Left lung (tissue), 4 donors: ENCODE measurements at regions not wholly inside any gene's neighbourhood (a gene's known extent, or its start where the extent isn't known, plus 50 kb on each side); places are given as distances from the start of the nearest gene placed in this dataset.

Experiments
- ATAC-seq: fragments of 200-7000 bp; cut with Tn5 transposase; one replicate; pipeline ENCODE4 v1.9.1; 2020; ENCODE audit warnings: moderate library complexity
- DNase-seq, 4 donors: peaks; one replicate each; pipeline ENCODE4 v3.0.0-alpha.2; 2013 to 2020
- H3K27ac ChIP-seq, 2 donors: fragments of 200-600 bp; sonication (generic) in 1 of 2; one replicate each; pipeline versions ENCODE4 v1.5.0 to v1.8.0; 2020 to 2021
- H3K27me3 ChIP-seq, 2 donors: fragments of 200-600 bp; sonication (generic) in 1 of 2; one replicate each; pipeline versions ENCODE4 v1.5.0 to v1.8.0; 2020 to 2021
- H3K36me3 ChIP-seq, 2 donors: fragments of 200-600 bp; sonication (generic) in 1 of 2; one replicate each; pipeline versions ENCODE4 v1.5.0 to v1.8.0; 2020 to 2021
- H3K4me1 ChIP-seq, 2 donors: fragments of 200-600 bp; one replicate each; pipeline ENCODE4 v1.8.0; 2021
- H3K4me3 ChIP-seq, 2 donors: fragments of 200-600 bp; sonication (generic) in 1 of 2; one replicate each; pipeline versions ENCODE4 v1.5.0 to v1.8.0; 2020 to 2021; ENCODE audit warnings: mild to moderate bottlenecking in 1 of 2
- H3K9me3 ChIP-seq, 2 donors: fragments of 200-600 bp; sonication (generic) in 1 of 2; one replicate each; pipeline versions ENCODE4 v1.5.0 to v1.8.0; 2020 to 2021
- intact Hi-C, 2 donors: fragments of 100-400 bp; cut with DNase I; formaldehyde crosslinking; loops; one replicate each; pipeline versions ENCODE4 v1.11.2 to v1.14.2; 2022
- TF ChIP-seq, protein P1 (sequence below), 2 donors: fragments of 200-600 bp; sonication (generic) in 1 of 2; IDR thresholded peaks; one replicate each; pipeline versions ENCODE4 v1.5.0 to v1.8.0; 2021; ENCODE audit warnings: antibody characterized with exemption in 2 of 2
- donor health status: DM: no; HTN: yes; CAD: no.
- donor health status: DM: no; HTN: no; CAD: no.

DNA sequence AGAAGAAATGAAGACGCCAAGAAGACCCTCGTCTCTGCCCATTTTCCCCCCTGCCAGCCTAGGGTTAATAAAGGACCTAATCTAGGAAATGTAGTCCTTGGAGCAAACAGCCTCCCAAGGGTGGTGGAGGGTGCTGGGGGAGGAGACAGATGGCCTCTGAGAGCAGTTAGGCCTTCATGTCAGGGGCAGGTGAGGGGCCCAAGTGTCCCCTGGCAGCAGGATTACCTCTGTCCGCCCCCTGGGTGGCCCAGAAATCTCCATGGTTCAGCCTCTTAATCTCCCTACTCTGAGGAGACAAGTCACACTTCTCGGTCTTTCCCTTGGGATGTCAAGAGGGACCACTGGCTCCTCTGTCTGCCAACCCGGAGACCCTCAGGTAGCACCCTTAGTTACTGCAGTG lies 365.4 kb upstream of the TNRC6C start:
- no peaks in the 10 kb centered on the region for H3K9me3 ChIP-seq
- no peaks in the 10 kb centered on the region for H3K4me1 ChIP-seq
- peaks cover 0 to 21% of the 10 kb centered on the region in 2 donors for H3K27me3 ChIP-seq
- DNase-seq, result no peak
- TF ChIP-seq, protein P1, sequence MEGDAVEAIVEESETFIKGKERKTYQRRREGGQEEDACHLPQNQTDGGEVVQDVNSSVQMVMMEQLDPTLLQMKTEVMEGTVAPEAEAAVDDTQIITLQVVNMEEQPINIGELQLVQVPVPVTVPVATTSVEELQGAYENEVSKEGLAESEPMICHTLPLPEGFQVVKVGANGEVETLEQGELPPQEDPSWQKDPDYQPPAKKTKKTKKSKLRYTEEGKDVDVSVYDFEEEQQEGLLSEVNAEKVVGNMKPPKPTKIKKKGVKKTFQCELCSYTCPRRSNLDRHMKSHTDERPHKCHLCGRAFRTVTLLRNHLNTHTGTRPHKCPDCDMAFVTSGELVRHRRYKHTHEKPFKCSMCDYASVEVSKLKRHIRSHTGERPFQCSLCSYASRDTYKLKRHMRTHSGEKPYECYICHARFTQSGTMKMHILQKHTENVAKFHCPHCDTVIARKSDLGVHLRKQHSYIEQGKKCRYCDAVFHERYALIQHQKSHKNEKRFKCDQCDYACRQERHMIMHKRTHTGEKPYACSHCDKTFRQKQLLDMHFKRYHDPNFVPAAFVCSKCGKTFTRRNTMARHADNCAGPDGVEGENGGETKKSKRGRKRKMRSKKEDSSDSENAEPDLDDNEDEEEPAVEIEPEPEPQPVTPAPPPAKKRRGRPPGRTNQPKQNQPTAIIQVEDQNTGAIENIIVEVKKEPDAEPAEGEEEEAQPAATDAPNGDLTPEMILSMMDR (IDR thresholded peaks at IDR 0.05), result no peak
- ATAC-seq, result no peak
- H3K4me3 ChIP-seq, result no peak overlapping the region
- H3K36me3 ChIP-seq, result no peaks in the 10 kb centered on the region
- H3K27ac ChIP-seq, result no peak overlapping the region
- intact Hi-C loops, result no loop called here

DNA sequence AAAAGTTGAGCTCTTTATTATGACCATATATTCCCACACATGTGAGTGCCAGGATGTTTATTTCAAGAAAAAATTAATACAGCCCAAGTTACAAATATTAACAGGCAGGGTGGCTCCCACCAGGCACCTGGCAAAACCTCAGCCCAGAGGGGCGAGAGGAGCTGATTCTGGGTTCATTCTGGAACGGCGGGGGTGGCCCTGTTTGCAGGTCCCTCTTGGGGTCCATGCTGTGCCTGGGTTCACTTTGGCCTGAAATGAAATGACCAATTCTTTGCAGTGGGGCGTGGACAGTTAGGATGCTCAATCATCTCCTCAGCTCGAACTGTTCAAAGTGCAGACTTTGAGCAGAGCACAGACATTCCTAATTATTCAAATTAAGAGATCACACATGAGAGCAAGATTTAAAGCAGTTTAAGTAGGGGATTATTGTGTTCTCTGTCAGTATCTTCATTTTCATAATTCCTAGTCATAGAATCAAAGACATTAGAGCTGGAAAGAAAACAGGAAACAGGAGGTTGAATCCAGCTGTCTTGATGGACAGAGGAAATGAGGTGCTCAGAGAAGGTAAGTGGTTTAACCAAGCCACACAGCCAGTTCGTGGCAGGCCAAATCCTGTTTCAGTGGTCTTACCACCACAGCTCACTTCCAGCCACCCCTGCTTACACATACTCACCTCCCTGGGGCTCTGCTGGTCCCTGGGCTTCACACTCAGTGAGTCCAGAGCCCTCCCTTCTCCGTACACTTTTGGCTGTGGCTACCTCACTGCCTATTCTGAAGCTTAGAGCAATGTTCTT lies 363.9 kb upstream of the TNRC6C start:
- Histone ChIP-seq H3K36me3 (no peaks in the 10 kb centered on the region), H3K4me1 (no peaks in the 10 kb centered on the region), H3K4me3 (no peak overlapping the region), H3K27me3 (peaks cover 0 to 21% of the 10 kb centered on the region in 2 donors), H3K27ac (no peak overlapping the region), H3K9me3 (no peaks in the 10 kb centered on the region)
- intact Hi-C loops, result no loop called here
- TF ChIP-seq, protein P1 (IDR thresholded peaks at IDR 0.05), result no peak
- no peak for ATAC-seq
- no peak for DNase-seq

- DNase-seq, result no peak
- intact Hi-C loops, result no loop called here
- Histone ChIP-seq H3K27ac (no peak overlapping the region), H3K4me3 (no peak overlapping the region), H3K36me3 (no peaks in the 10 kb centered on the region), H3K4me1 (no peaks in the 10 kb centered on the region), H3K27me3 (peaks cover 0 to 10% of the 10 kb centered on the region in 2 donors), H3K9me3 (no peaks in the 10 kb centered on the region)
- no peak for ATAC-seq
- TF ChIP-seq, protein P1 (IDR thresholded peaks at IDR 0.05), result no peak
Measured at GRCh38 chr17:77596491-77597417, 361.7 kb upstream of the TNRC6C start.

DNA sequence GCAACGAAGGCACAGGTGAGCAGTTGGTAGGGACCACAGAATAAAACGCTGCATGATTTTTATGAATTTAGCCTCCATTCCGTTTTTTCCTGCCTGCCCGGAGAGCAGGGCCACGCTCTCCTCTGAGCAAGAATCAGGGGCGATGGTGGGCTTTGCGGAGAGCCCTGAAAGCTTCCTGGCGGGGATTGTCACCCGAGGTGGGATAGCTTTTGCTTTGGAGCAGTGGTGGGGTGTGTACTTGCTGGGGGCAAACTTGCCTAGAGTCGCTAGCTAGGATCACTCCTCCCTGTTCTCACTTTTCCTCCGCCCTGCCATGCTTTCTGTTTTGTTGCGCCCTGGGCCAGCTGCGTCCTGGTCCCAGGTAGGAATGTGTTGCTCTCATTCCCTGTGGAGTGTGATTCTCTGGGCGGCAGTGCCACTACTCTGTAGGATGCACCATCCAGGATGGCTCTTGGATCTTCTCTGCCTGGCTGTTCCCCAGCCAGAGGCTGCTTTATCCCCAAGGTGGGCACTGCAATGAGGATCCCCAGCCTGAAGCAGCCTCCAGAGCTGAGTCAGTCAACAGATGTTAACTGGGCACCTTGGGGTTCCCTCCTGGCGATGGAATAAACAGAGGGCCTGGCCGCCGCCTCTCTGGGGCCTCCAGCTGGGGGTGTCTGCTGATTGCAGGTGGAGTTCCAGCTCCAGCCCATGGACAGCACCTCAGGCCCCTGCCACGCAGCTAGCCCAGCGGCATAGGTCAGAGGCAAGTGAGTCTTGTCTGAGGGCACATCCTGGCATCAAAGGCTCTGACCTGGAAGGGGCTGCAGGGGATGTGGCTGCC lies 360.9 kb upstream of the TNRC6C start:
- TF ChIP-seq, protein P1 (IDR thresholded peaks at IDR 0.05), result no peak
- peaks cover 0 to 6% of the 10 kb centered on the region in 2 donors for H3K27me3 ChIP-seq
- H3K27ac ChIP-seq, result no peak overlapping the region
- no peaks in the 10 kb centered on the region for H3K4me1 ChIP-seq
- H3K36me3 ChIP-seq, result no peaks in the 10 kb centered on the region
- H3K9me3 ChIP-seq, result no peaks in the 10 kb centered on the region
- DNase-seq (no peak), ATAC-seq (no peak)
- intact Hi-C loops, result no loop called here
- no peak overlapping the region for H3K4me3 ChIP-seq
